OCI-LY1 (cell line): ENCODE measurements at regions not wholly inside any gene's neighbourhood (a gene's known extent, or its start where the extent isn't known, plus 50 kb on each side); places are given as distances from the start of the nearest gene placed in this dataset.

Source experiments
- EZH2 ChIP-seq: fragments of 200-600 bp; sonication (generic), shearing (Covaris generic); IDR thresholded peaks from 2 replicates; pipeline ENCODE4 v1.8.0; 2017; ENCODE audit warnings: borderline replicate concordance, mixed run types, mild to moderate bottlenecking, antibody characterized with exemption, low read length, moderate library complexity, mixed read lengths
- TF ChIP-seq, protein P1 (sequence below): fragments of 200-600 bp; sonication (generic), shearing (Covaris generic); IDR thresholded peaks from 2 replicates; pipeline ENCODE4 v1.5.1; 2017; ENCODE audit warnings: mild to moderate bottlenecking, antibody characterized with exemption, low read length, moderate library complexity, mixed read lengths

DNA sequence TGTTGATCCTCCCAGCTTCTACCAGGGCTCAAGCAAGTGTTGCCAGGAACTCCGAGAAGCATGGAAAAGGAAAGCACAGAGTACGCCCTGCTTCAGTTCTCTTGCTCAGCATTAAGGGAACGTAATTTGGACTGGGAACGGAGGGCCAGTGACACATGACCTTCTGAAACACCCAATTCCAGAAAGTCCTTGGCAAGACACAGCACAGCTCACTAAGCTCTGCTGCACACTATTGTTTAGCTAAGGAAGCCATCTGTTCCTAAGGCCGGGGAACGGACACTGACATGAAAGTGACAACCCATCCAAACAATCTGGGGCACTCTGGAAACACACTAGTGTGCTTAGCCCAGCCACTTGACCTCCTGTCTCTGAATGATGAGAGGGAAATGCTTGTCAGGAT is 56.9 kb upstream of the NXT1 start:
- TF ChIP-seq, protein P1, sequence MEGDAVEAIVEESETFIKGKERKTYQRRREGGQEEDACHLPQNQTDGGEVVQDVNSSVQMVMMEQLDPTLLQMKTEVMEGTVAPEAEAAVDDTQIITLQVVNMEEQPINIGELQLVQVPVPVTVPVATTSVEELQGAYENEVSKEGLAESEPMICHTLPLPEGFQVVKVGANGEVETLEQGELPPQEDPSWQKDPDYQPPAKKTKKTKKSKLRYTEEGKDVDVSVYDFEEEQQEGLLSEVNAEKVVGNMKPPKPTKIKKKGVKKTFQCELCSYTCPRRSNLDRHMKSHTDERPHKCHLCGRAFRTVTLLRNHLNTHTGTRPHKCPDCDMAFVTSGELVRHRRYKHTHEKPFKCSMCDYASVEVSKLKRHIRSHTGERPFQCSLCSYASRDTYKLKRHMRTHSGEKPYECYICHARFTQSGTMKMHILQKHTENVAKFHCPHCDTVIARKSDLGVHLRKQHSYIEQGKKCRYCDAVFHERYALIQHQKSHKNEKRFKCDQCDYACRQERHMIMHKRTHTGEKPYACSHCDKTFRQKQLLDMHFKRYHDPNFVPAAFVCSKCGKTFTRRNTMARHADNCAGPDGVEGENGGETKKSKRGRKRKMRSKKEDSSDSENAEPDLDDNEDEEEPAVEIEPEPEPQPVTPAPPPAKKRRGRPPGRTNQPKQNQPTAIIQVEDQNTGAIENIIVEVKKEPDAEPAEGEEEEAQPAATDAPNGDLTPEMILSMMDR, result no peak
- TF ChIP-seq EZH2, result no peak
